CD4-positive, alpha-beta T cell treated with Interferon alpha-2 for 1 hour (primary cell): ENCODE measurements at regions not wholly inside any gene's neighbourhood (a gene's known extent, or its start where the extent isn't known, plus 50 kb on each side); places are given as distances from the start of the nearest gene placed in this dataset.
"Not testable (repeated sequence)": the region's sequence is repeated elsewhere in the genome, so short reads cannot be mapped to it uniquely, and the experiment has no call there.

ENCODE experiments used
- DNase-seq, 2 donors: peaks; one replicate each; pipeline ENCODE4 v3.0.0-alpha.2; 2020 to 2022

DNA sequence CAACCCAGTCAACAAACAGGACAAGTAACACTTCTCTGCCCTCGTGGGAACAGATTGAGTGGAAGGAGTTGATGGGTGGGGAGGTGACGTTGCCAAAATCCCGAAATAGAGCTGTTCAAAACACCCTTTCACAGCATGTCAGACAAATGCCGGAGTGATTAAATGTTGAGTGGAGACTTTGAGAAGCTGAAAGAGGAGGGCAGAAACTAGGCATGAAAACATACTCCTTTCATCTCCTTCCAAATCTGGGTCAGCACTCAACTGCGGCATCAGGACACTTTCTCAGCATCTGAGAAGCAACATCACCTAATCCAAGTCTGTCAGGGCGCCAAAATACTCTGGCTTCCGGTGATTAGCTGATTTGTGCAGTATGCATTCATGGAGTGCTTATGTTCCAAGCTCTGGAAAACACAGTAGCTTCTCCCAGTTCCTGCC lies 51.5 kb upstream of the MRI1 start:
- no peak for DNase-seq

GRCh38 chr19:13707915-13708314 lies 56.4 kb upstream of the MRI1 start:
- no peak for DNase-seq

- DNase-seq: no peak
Measured at GRCh38 chr19:13705928-13706447, 58.3 kb upstream of the MRI1 start.

DNA sequence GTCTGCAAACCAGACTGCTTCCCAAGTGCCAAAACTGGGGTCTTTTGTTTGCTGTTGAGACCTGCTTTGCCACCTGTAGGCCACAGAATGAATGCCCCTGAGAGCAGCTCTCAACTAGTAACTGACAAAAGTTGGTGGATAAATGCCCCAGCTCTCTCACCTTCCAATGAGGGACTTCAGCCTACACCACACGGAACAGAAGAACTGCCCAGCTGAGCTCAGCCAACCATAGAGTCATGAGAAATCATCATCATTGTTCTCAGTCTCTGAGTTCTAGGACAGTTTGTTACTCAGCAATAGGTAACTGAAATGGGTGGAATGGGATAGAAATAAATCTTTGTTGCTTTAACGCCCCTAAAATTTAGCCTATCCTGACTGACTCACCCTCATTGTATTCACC lies 59.1 kb upstream of the MRI1 start:
- no peak for DNase-seq

- DNase-seq: no peak
Measured at GRCh38 chr19:13701624-13702023, 62.7 kb upstream of the MRI1 start.

DNA sequence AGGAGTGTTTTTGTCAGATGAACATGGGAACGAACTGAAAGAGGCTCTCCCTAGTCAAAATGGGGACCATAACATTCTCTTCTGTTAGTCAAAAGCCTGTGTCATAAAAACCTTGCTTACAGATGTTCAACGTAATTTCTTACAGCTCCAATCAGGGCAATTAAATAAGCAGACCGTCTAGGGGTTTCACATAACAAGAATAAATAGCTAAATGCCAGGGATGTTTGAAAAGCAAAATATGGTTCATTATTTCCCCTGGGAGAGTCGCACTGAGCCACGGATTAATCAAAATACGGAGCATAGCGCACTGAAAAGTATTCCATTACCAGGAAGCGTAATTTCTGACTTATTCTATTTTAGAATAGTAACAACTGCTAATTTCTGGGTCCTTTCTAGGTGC lies 63.7 kb upstream of the MRI1 start:
- no peak for DNase-seq

DNA sequence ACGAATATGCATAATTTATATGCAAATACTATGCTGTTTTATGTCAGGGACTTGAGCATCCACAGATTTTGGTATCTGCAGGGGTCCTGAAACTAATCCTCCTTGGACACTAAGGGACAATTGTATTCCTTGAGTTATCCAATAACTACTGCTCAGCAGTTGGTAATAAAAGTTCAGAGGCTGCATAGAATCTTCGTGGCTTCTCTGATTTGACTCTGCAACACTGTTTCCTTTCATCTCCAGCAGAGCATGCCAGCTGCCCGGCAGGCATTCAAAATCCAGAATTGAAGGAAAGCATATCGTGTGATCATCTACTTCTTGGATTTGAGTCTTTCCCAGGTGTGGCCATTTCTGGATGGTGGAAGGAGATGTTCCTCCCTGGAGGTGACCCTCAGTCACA lies 64.5 kb upstream of the MRI1 start:
- no peak for DNase-seq

- DNase-seq: no peak
Measured at GRCh38 chr19:13696839-13697238, 67.5 kb upstream of the MRI1 start.

GRCh38 chr19:13693889-13694288 lies 70.4 kb upstream of the MRI1 start:
- DNase-seq: no peak

DNA sequence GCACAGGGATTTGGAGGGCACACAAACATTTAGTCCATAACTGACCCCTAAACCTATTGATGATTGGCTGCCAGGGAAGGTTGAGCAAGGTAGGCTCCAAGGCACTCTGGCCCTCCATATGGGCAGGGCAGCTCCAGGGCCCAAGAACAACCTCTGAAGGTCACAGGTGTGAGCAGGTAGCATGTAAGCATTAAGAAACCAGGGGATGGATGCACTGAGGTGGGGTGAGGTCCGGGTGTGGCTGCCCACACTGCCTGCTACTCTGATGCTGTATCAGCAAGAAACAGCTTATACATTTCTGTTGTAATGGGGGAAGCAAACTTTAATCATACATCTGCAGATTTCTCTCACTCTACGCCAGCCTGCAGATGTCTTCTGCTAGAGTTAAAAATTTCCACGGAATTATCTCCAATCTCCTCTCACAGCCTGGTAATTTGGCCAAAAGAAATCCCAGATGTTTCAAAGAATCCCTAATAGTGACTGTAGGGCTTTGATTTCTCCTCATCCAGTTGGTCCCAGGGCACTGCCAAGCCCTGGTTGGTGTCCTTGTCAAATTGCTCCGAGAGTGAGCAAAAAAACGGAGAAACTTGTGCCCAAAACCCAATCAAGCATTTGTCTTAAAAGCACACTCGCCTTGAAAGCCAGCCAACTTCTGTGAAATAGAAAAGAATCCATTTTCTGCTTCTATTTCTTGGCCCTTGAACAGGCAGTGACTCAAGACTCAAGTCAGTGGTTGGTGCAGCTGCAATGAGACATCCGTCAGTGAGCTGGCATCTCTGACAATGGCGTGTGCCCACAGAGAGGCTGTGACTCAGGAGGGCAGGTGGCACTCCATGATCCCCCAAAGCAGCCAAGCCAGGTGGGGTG lies 72.5 kb upstream of the MRI1 start:
- no peak for DNase-seq

DNA sequence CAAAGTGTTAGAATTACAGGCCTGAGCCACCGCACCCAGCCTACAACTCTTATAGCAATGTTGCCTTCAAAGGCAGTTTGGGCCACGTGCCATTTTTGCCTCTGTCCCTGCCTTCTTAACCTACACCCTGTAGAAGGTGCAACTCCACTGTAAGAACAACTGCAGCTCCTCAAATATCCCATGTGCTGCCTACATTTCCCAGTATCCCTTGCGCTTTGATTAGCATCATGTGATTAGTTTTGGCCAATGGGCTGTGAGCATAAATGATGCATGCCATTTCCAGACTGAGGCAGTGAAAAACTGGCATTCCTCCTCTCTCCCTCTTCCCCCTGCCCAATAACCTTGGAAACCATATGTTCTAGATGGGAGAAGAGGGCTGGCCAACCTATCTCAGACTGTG lies 75.2 kb upstream of the MRI1 start:
- peak in 1 of 2 donors; percentile 27 for DNase-seq

GRCh38 chr19:13684021-13684420 lies 80.3 kb upstream of the MRI1 start:
- DNase-seq: no peak

- no peak for DNase-seq
Measured at GRCh38 chr19:13681509-13681908, 82.8 kb upstream of the MRI1 start.

DNA sequence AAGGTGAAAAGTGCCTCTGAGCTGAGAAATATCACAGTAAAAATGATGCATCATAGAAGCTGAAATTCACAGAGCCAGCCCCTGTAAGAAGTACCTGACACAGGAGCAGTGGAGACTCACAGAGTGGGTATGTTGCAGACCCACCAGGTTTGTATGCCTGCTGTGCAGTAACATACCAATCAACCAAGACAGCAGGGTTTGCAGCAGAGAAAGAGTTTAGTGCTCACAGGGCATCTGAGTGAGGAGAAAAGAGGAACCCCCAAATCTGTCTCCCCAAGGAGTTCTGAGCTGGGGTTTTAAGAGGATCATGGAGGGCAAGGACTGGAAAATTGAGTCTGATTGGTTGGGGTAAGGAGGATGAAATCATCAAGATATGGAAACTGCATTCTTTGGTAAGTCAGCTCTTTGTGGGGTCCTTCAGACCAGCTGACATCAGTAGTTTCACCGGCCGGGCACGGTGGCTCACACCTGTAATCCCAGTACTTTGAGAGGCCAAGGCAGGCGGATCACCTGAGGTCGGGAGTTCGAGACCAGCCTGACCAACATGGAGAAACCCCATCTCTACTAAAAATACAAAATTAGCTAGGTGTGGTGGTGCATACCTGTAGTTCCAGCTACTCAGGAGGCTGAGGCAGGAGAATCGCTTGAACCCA lies 83.5 kb upstream of the MRI1 start:
- DNase-seq: not testable (repeated sequence)

- DNase-seq: not testable (repeated sequence)
Measured at GRCh38 chr19:13676967-13677366, 87.4 kb upstream of the MRI1 start.

DNA sequence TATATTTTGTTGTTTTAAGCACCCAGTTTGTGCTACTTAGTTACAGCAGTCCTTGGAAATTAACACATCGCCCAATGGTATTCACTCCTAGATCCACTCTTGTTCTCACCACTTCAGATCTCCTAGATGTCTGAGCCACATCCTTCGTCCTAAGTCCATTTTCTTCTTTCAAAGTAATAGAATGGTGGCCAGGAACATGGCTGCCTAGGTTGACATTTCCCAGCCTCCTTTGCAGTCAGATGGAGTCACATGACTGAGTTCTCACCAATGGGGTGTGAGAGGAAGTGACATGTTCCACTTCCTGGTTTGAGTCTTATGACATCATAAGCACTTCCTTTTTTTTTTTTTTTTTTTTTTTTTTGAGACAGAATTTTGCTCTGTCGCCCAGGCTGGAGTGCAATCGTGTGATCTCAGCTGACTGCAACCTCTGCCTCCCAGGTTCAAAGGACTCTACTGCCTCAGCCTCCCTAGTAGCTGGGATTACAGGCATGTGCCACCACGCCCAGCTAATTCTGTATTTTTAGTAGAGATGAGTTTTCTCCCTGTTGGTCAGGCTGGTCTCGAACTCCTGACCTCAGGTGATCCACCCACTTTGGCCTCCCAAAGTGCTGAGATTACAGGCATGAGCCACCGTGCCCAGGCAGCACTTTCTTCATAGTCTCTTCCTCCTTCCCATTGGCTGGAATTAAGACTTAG lies 91.7 kb upstream of the MRI1 start:
- peak; percentile 41 to 42 for DNase-seq

- no peak for DNase-seq
Measured at GRCh38 chr19:13670846-13671245, 93.5 kb upstream of the MRI1 start.

GRCh38 chr19:13669780-13670355 lies 94.5 kb upstream of the MRI1 start:
- DNase-seq: no peak

- no peak for DNase-seq
Measured at GRCh38 chr19:13668964-13669363, 95.4 kb upstream of the MRI1 start.

GRCh38 chr19:13666165-13666564 lies 98.2 kb upstream of the MRI1 start:
- DNase-seq: no peak

GRCh38 chr19:13665125-13665905 lies 99.0 kb upstream of the MRI1 start:
- DNase-seq: no peak
